ENCODE measurements at regions not wholly inside any gene's neighbourhood (a gene's known extent, or its start where the extent isn't known, plus 50 kb on each side); places are given as distances from the start of the nearest gene placed in this dataset.

DNA sequence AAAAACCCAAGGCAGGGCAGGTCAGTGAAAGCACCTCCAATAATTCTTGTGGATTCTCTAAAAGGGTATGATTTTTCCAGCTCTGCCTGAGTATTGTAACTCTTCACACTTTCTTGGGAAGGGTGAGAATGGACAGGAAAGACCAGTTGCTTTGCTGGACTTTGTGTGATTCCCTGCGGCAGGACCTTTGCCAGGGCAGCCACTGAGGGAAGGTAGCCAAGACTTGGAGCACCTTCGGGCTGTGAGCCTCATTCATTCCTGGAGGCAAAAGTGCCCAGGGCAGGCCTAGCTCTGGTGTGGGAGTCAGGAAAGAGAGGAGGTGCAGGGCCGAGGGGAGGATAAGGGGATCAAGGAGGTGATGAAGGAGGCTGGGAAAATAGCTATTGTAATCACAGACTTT lies 80.2 kb downstream of the VCPKMT start:
- CTCF ChIA-PET = interaction anchor here (1.3 kb wide), 1 partner anchor 156 kb away, joined by 3 read pairs; no protein-coding TSS in a partner anchor

DNA sequence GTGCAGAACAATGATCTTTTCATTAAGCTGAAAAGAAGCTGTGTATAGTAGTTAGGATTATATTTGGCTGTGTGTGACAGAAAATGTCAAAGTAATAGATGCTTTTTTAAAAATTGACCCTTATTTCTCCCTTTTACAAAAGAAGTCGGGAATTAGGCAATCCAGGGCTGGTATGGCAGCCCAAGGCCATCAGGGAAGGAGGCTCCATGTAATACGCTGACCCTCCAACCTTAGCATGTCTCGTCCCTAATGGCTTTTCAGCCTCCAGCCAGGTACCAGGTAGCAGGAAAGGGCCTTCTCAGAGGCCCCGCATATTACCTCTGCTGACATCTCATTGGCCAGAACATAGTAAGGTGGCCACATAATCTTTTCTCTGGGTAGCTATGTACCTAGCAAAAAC lies 79.7 kb downstream of the VCPKMT start:
- TF ChIP-seq, protein P1, sequence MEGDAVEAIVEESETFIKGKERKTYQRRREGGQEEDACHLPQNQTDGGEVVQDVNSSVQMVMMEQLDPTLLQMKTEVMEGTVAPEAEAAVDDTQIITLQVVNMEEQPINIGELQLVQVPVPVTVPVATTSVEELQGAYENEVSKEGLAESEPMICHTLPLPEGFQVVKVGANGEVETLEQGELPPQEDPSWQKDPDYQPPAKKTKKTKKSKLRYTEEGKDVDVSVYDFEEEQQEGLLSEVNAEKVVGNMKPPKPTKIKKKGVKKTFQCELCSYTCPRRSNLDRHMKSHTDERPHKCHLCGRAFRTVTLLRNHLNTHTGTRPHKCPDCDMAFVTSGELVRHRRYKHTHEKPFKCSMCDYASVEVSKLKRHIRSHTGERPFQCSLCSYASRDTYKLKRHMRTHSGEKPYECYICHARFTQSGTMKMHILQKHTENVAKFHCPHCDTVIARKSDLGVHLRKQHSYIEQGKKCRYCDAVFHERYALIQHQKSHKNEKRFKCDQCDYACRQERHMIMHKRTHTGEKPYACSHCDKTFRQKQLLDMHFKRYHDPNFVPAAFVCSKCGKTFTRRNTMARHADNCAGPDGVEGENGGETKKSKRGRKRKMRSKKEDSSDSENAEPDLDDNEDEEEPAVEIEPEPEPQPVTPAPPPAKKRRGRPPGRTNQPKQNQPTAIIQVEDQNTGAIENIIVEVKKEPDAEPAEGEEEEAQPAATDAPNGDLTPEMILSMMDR (IDR thresholded peaks at IDR 0.05) = no peak
- Mint-ChIP-seq H3K4me1 (peaks cover 45% of the 10 kb centered on the region), H3K4me3 (no peak overlapping the region), H3K27ac (no peak overlapping the region), H3K9me3 (no peaks in the 10 kb centered on the region), H3K27me3 (no peaks in the 10 kb centered on the region), H3K36me3 (ENCODE audit: low read depth) (peaks cover 61% of the 10 kb centered on the region)
- DNase-seq = no peak
- ChIA-PET POLR2A (interaction anchor here (0.6 to 4.9 kb wide), 6 partner anchors 9 to 168 kb away, joined by 3 to 81 read pairs (median 4); no protein-coding TSS in a partner anchor), CTCF (interaction anchor here (1.3 kb wide), 1 partner anchor 157 kb away, joined by 3 read pairs; no protein-coding TSS in a partner anchor)
- intact Hi-C loops (cut with micrococcal nuclease) = no loop called here
- no peak for ATAC-seq (ENCODE audit: low read depth)

More for the DNA sequence above, 80.2 kb downstream of the VCPKMT start:
- ATAC-seq (ENCODE audit: low read depth) = no peak
- TF ChIP-seq, protein P1 (IDR thresholded peaks at IDR 0.05) = no peak
- Mint-ChIP-seq H3K4me1 (peaks cover 42% of the 10 kb centered on the region), H3K27me3 (no peaks in the 10 kb centered on the region), H3K27ac (no peak overlapping the region), H3K4me3 (no peak overlapping the region), H3K9me3 (no peaks in the 10 kb centered on the region), H3K36me3 (ENCODE audit: low read depth) (peaks cover 60% of the 10 kb centered on the region)
- intact Hi-C loops (cut with micrococcal nuclease) = no loop called here
- POLR2A ChIA-PET = interaction anchor here (1.2 to 4.9 kb wide), 4 partner anchors 9 to 51 kb away, joined by 3 to 81 read pairs (median 4); no protein-coding TSS in a partner anchor
- no peak for DNase-seq

DNA sequence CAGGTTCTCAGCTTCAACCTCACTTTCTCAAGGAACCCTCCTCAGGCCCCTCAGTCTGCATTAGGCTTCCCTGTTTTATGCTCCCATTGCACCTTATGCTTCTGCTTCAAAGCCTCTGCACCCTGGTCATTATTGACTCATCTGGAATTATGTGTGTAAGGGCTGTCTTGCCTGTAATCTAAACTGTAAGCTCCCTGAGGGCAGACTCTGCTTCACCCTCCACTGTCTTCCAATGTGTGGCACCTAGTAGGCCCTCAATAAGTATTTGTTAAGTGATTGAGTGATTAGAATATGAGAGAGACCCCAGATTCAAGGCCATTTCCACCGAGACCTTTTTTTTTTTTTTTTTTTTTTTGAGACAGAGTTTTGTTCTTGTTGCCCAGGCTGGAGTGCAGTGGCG lies 79.1 kb downstream of the VCPKMT start:
- DNase-seq (no peak), ATAC-seq (ENCODE audit: low read depth) (no peak)
- intact Hi-C loops (cut with micrococcal nuclease) = no loop called here
- TF ChIP-seq, protein P1 (IDR thresholded peaks at IDR 0.05) = no peak
- Mint-ChIP-seq H3K27ac (peak overlapping the region; percentile 93), H3K4me3 (peak overlapping the region; percentile 35), H3K27me3 (no peaks in the 10 kb centered on the region), H3K36me3 (ENCODE audit: low read depth) (peaks cover 59% of the 10 kb centered on the region), H3K4me1 (peaks cover 45% of the 10 kb centered on the region), H3K9me3 (no peaks in the 10 kb centered on the region)
- CTCF ChIA-PET = interaction anchor here (1.0 to 1.3 kb wide), 2 partner anchors 157 to 158 kb away, joined by 3 to 5 read pairs; no protein-coding TSS in a partner anchor
- POLR2A ChIA-PET = interaction anchor here (0.6 to 4.9 kb wide), 18 partner anchors 8 to 185 kb away, joined by 3 to 96 read pairs (median 16); partner anchors contain the start of genes ARF6 and NEMF

DNA sequence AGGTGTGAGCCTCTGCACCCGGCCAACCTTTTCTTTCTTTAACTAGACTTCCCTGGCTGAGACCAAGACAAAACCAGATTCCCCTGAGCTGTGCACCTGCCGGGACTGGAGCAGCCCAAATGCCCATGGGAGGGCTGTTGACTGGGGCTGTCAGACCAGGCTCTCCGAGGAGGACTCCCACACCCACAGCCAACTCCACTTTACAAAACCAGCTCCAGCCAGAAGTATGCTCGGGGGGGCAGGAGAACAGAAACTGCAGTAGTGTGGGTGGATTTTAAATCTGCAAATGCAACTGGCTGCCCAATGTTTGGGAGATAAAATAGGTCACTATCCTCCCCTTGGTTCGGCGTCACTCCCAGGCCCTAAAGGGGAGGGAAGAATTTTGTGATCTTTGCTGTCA lies 78.5 kb downstream of the VCPKMT start:
- H3K36me3 Mint-ChIP-seq (ENCODE audit: low read depth) = peaks cover 58% of the 10 kb centered on the region
- POLR2A ChIA-PET = interaction anchor here (0.7 to 4.9 kb wide), 32 partner anchors 10 to 186 kb away, joined by 3 to 96 read pairs (median 8); partner anchors contain the start of genes ARF6, NEMF and VCPKMT
- H3K4me1 Mint-ChIP-seq = peaks cover 45% of the 10 kb centered on the region
- no peaks in the 10 kb centered on the region for H3K27me3 Mint-ChIP-seq
- no peaks in the 10 kb centered on the region for H3K9me3 Mint-ChIP-seq
- TF ChIP-seq, protein P1 (IDR thresholded peaks at IDR 0.05) = no peak
- ATAC-seq (ENCODE audit: low read depth) = no peak
- H3K4me3 Mint-ChIP-seq = peak overlapping the region; percentile 52
- peak overlapping the region; percentile 93 for H3K27ac Mint-ChIP-seq
- CTCF ChIA-PET = interaction anchor here (1.0 to 2.1 kb wide), 15 partner anchors 10 to 177 kb away, joined by 3 to 10 read pairs (median 4); no protein-coding TSS in a partner anchor
- no peak for DNase-seq
- intact Hi-C loops (cut with micrococcal nuclease) = loop anchor here (1.0 to 2.0 kb wide), 9 partner anchors 9 to 145 kb away; partner anchors contain the start of gene ARF6

GRCh38 chr14:50038398-50039119 lies 77.8 kb downstream of the VCPKMT start:
- Mint-ChIP-seq H3K27me3 (no peaks in the 10 kb centered on the region), H3K36me3 (ENCODE audit: low read depth) (peaks cover 58% of the 10 kb centered on the region), H3K9me3 (no peaks in the 10 kb centered on the region), H3K27ac (peak overlapping the region; percentile 93), H3K4me1 (peaks cover 45% of the 10 kb centered on the region), H3K4me3 (peak overlapping the region; percentile 52)
- ChIA-PET POLR2A (interaction anchor here (0.6 to 4.9 kb wide), 39 partner anchors 9 to 186 kb away, joined by 3 to 96 read pairs (median 7); partner anchors contain the start of genes ARF6, NEMF and VCPKMT), CTCF (interaction anchor here (0.6 to 2.1 kb wide), 21 partner anchors 11 to 177 kb away, joined by 3 to 10 read pairs (median 4); no protein-coding TSS in a partner anchor)
- intact Hi-C loops (cut with micrococcal nuclease) = loop anchor here (1.0 to 2.0 kb wide), 9 partner anchors 9 to 146 kb away; partner anchors contain the start of gene ARF6
- DNase-seq (no peak), ATAC-seq (ENCODE audit: low read depth) (peak; percentile 78)
- TF ChIP-seq, protein P1 (IDR thresholded peaks at IDR 0.05) = no peak
